Kidney (tissue), 13 donors: ENCODE measurements at regions not wholly inside any gene's neighbourhood (a gene's known extent, or its start where the extent isn't known, plus 50 kb on each side); places are given as distances from the start of the nearest gene placed in this dataset.
"Not testable (repeated sequence)": the region's sequence is repeated elsewhere in the genome, so short reads cannot be mapped to it uniquely, and the experiment has no call there.

Experiments used
- DNase-seq, 5 donors: peaks; one replicate each; pipeline ENCODE4 v3.0.0-alpha.2; 2013 to 2020
- FAIRE-seq: peaks from 2 replicates; lab custom pipeline; 2012; peaks lifted over from hg19 to GRCh38; lab: Jason Lieb, UNC
- H3K27ac ChIP-seq, 2 donors: one replicate each; pipeline ENCODE4 v1.7.0; 2013; ENCODE audit warnings: low read depth in 2 of 2, low read length in 2 of 2, inconsistent platforms in 1 of 2
- H3K27me3 ChIP-seq: one replicate; pipeline ENCODE4 v1.7.1; 2013; ENCODE audit warnings: low read length, inconsistent platforms; ENCODE audit not compliant: control insufficient read depth, insufficient read depth
- H3K36me3 ChIP-seq, 3 donors: one replicate each; pipeline versions ENCODE4 v1.7.0 to v1.7.1; 2013; ENCODE audit warnings: low read length in 3 of 3, control low read depth in 1 of 3, inconsistent platforms in 1 of 3; ENCODE audit not compliant: insufficient read depth in 3 of 3, control insufficient read depth in 2 of 3
- H3K4me1 ChIP-seq, 3 donors: one replicate each; pipeline versions ENCODE4 v1.7.0 to v1.7.1; 2013; ENCODE audit warnings: low read length in 3 of 3, inconsistent platforms in 1 of 3, low read depth in 1 of 3; ENCODE audit not compliant: control insufficient read depth in 2 of 3, insufficient read depth in 2 of 3
- H3K4me3 ChIP-seq, 3 donors: one replicate each; pipeline versions ENCODE4 v1.7.0 to v1.8.1; 2013; ENCODE audit warnings: low read length in 3 of 3, control low read depth in 1 of 3, inconsistent platforms in 1 of 3
- H3K9ac ChIP-seq, 3 donors: one replicate each; pipeline versions ENCODE4 v1.7.0 to v1.7.1; 2013; ENCODE audit warnings: low read length in 3 of 3, control low read depth in 1 of 3, inconsistent platforms in 1 of 3
- H3K9me3 ChIP-seq, 3 donors: one replicate each; pipeline versions ENCODE4 v1.7.0 to v1.7.1; 2013; ENCODE audit warnings: low read length in 3 of 3, control low read depth in 1 of 3, inconsistent platforms in 1 of 3; ENCODE audit not compliant: control insufficient read depth in 2 of 3, insufficient read depth in 1 of 3
- intact Hi-C: fragments of 100-400 bp; cut with DNase I; formaldehyde crosslinking; loops from one replicate; pipeline ENCODE4 v1.11.1; 2022
- TF ChIP-seq, protein P1 (sequence below): IDR thresholded peaks from 3 replicates; pipeline ENCODE4 v1.5.1; 2012; ENCODE audit warnings: mild to moderate bottlenecking, moderate library complexity, borderline replicate concordance; ENCODE audit not compliant: insufficient read depth; ENCODE audit errors: extremely low read depth
- donor health status: control.
- donor health status: control.
- donor health status: control.
- donor health status: control.
- donor health status: control.
- donor health status: DM: yes; HTN: yes; CAD: no.
- donor health status: Normal renal cell carcinoma (clear cell type).

GRCh38 chr12:38116968-38117367 is 199.6 kb upstream of the ALG10B start:
- intact Hi-C loops: no loop called here

DNA sequence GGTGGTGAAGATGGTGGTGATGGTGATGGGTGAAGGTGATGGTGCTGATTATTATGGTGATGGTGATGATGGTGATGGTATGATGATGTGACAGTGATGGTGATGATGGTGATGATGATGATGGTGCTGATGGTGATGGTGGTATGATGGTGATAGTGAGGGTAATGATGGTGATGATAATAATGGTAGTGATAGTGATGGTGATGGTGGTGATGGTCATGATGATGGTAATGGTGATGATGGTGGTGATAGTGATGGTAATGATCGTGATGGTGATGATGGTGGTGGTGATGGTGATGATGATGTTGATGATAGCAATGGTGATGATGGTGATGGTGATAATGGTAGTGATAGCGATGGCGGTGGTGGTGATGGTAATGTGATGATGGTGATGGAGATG is 197.9 kb upstream of the ALG10B start:
- no peak for FAIRE-seq
- no peak overlapping the region for H3K27ac ChIP-seq
- intact Hi-C loops: no loop called here
- H3K36me3 ChIP-seq: no peaks in the 10 kb centered on the region
- H3K9ac ChIP-seq: no peak overlapping the region
- H3K4me3 ChIP-seq: peak overlapping the region in 1 of 3 donors; percentile 24
- H3K27me3 ChIP-seq: no peaks in the 10 kb centered on the region
- TF ChIP-seq, protein P1, sequence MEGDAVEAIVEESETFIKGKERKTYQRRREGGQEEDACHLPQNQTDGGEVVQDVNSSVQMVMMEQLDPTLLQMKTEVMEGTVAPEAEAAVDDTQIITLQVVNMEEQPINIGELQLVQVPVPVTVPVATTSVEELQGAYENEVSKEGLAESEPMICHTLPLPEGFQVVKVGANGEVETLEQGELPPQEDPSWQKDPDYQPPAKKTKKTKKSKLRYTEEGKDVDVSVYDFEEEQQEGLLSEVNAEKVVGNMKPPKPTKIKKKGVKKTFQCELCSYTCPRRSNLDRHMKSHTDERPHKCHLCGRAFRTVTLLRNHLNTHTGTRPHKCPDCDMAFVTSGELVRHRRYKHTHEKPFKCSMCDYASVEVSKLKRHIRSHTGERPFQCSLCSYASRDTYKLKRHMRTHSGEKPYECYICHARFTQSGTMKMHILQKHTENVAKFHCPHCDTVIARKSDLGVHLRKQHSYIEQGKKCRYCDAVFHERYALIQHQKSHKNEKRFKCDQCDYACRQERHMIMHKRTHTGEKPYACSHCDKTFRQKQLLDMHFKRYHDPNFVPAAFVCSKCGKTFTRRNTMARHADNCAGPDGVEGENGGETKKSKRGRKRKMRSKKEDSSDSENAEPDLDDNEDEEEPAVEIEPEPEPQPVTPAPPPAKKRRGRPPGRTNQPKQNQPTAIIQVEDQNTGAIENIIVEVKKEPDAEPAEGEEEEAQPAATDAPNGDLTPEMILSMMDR: no peak
- H3K9me3 ChIP-seq: peaks cover 0 to 5% (median 5%) of the 10 kb centered on the region in 3 donors
- no peaks in the 10 kb centered on the region for H3K4me1 ChIP-seq
- no peak for DNase-seq

More at GRCh38 chr12:38116968-38117367, 199.6 kb upstream of the ALG10B start:
- H3K27me3 ChIP-seq: no peaks in the 10 kb centered on the region
- TF ChIP-seq, protein P1: no peak
- DNase-seq (peak in 1 of 5 donors; percentile 45), FAIRE-seq (no peak)
- H3K9me3 ChIP-seq: peaks cover 0 to 5% (median 0%) of the 10 kb centered on the region in 3 donors
- no peaks in the 10 kb centered on the region for H3K4me1 ChIP-seq
- no peak overlapping the region for H3K4me3 ChIP-seq
- no peaks in the 10 kb centered on the region for H3K36me3 ChIP-seq
- H3K27ac ChIP-seq: no peak overlapping the region
- H3K9ac ChIP-seq: no peak overlapping the region

DNA sequence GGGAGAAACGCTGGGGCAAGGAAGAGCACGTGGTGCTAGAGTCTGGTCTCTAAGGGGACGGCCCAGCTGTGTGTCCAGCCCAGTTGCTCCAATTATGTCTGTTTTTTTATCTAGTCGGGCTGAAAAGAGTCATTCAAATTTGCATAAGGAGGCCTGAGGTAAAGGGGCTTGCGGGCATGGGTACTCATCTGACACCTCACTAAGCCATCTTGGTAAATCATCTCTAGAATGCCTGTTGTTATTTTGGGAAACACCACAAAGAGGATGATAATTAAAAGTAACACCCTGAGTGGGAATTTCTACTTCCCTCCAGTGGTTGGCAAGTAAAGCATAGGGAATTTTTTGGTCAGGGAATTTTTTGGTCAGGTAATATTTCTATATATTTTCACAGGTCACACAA is 196.1 kb upstream of the ALG10B start:
- Histone ChIP-seq H3K9ac (no peak overlapping the region), H3K9me3 (peaks cover 0 to 5% (median 5%) of the 10 kb centered on the region in 3 donors), H3K27ac (no peak overlapping the region), H3K4me1 (no peaks in the 10 kb centered on the region), H3K4me3 (no peak overlapping the region), H3K36me3 (no peaks in the 10 kb centered on the region), H3K27me3 (no peaks in the 10 kb centered on the region)
- FAIRE-seq (no peak), DNase-seq (no peak)
- TF ChIP-seq, protein P1: no peak
- intact Hi-C loops: no loop called here

GRCh38 chr12:38123028-38123427 is 193.5 kb upstream of the ALG10B start:
- H3K9me3 ChIP-seq, H3K9ac ChIP-seq, intact Hi-C loops, H3K4me3 ChIP-seq, DNase-seq, H3K27ac ChIP-seq, H3K4me1 ChIP-seq, H3K36me3 ChIP-seq, H3K27me3 ChIP-seq, FAIRE-seq: not testable (repeated sequence)
